PC-9 (cell line): ENCODE measurements at regions not wholly inside any gene's neighbourhood (a gene's known extent, or its start where the extent isn't known, plus 50 kb on each side); places are given as distances from the start of the nearest gene placed in this dataset.

ENCODE experiments used
- CTCF ChIP-seq: fragments of 200-600 bp; sonication (generic); conservative IDR thresholded peaks from 2 replicates; pipeline ENCODE4 v1.6.1; 2017; ENCODE audit warnings: mixed run types, antibody characterized with exemption, mild to moderate bottlenecking, moderate library complexity
- EZH2 ChIP-seq: fragments of 200-600 bp; sonication (generic); IDR thresholded peaks from 2 replicates; pipeline ENCODE4 v1.8.0; 2017; ENCODE audit warnings: antibody characterized with exemption, low read depth

GRCh38 chr18:71068338-71068737 is 779.5 kb downstream of the SOCS6 start:
- TF ChIP-seq CTCF: no peak
- TF ChIP-seq EZH2: no peak
